ENCODE measurements at regions not wholly inside any gene's neighbourhood (a gene's known extent, or its start where the extent isn't known, plus 50 kb on each side); places are given as distances from the start of the nearest gene placed in this dataset.

- TF ChIP-seq ZNF274 (IDR thresholded peaks at IDR 0.05; ENCODE audit: low read depth, low read length) (no peak), SUZ12 (IDR thresholded peaks at IDR 0.05; ENCODE audit: extremely low read depth, insufficient read depth, insufficient read length) (no peak)
These were observed 249.4 kb upstream of the BOD1L1 start for GRCh38 chr4:13876940-13877339.

Data from NT2/D1 (cell line).